Ectodermal cell (in vitro differentiated cells): ENCODE measurements at regions not wholly inside any gene's neighbourhood (a gene's known extent, or its start where the extent isn't known, plus 50 kb on each side); places are given as distances from the start of the nearest gene placed in this dataset.

ENCODE experiments used
- H3K27ac ChIP-seq: 2 replicates; pipeline ENCODE4 v1.7.0; 2013; ENCODE audit warnings: mild to moderate bottlenecking, low read depth, low read length; ENCODE audit not compliant: insufficient read depth, poor library complexity, severe bottlenecking
- H3K27me3 ChIP-seq: 2 replicates; pipeline ENCODE4 v1.7.0; 2013; ENCODE audit warnings: mild to moderate bottlenecking, low read length; ENCODE audit not compliant: insufficient read depth, control insufficient read depth, poor library complexity, severe bottlenecking
- H3K36me3 ChIP-seq: one replicate; pipeline ENCODE4 v1.7.0; 2013; ENCODE audit warnings: low read length; ENCODE audit not compliant: control insufficient read depth, insufficient read depth
- H3K4me1 ChIP-seq: one replicate; pipeline ENCODE4 v1.7.0; 2013; ENCODE audit warnings: low read length; ENCODE audit not compliant: control insufficient read depth, insufficient read depth
- H3K4me3 ChIP-seq: 2 replicates; pipeline ENCODE4 v1.7.0; 2013; ENCODE audit warnings: low read depth, low read length, control low read depth; ENCODE audit not compliant: insufficient read depth
- H3K9me3 ChIP-seq: 2 replicates; pipeline ENCODE4 v1.7.0; 2013; ENCODE audit warnings: mild to moderate bottlenecking, low read length, moderate library complexity; ENCODE audit not compliant: control insufficient read depth
- WGBS, 2 experiments: methylation state at CpG; one replicate each; pipeline ENCODE4 v1.1.7; 2013; ENCODE audit warnings: missing lambda C conversion rate in 2 of 2; 5-methylcytosine and 5-hydroxymethylcytosine counted together

GRCh38 chr6:132969196-132969595, 154.8 kb downstream of the RPS12 start:
- H3K27ac ChIP-seq, result no peak overlapping the region
- no peaks in the 10 kb centered on the region for H3K9me3 ChIP-seq
- H3K4me1 ChIP-seq, result no peaks in the 10 kb centered on the region
- H3K36me3 ChIP-seq, result no peaks in the 10 kb centered on the region
- H3K27me3 ChIP-seq, result no peaks in the 10 kb centered on the region
- H3K4me3 ChIP-seq, result no peak overlapping the region
- WGBS, 2 experiments, result 89 to 90% methylated on average over 1 of the region's 1 CpG

GRCh38 chr6:132971676-132972075, 157.3 kb downstream of the RPS12 start:
- no peaks in the 10 kb centered on the region for H3K36me3 ChIP-seq
- H3K27ac ChIP-seq, result no peak overlapping the region
- no peaks in the 10 kb centered on the region for H3K4me1 ChIP-seq
- no peaks in the 10 kb centered on the region for H3K27me3 ChIP-seq
- H3K9me3 ChIP-seq, result no peaks in the 10 kb centered on the region
- no peak overlapping the region for H3K4me3 ChIP-seq
- WGBS, 2 experiments, result 99% methylated on average over 3 of the region's 3 CpGs

- Histone ChIP-seq H3K4me3 (no peak overlapping the region), H3K4me1 (no peaks in the 10 kb centered on the region), H3K36me3 (no peaks in the 10 kb centered on the region)
These were observed 157.9 kb downstream of the RPS12 start for GRCh38 chr6:132972254-132972653.

GRCh38 chr6:132972971-132973370, 158.6 kb downstream of the RPS12 start:
- Histone ChIP-seq H3K27me3 (no peaks in the 10 kb centered on the region), H3K27ac (no peak overlapping the region), H3K36me3 (no peaks in the 10 kb centered on the region), H3K4me3 (no peak overlapping the region), H3K4me1 (no peaks in the 10 kb centered on the region), H3K9me3 (no peaks in the 10 kb centered on the region)
- WGBS, 2 experiments, result 61% methylated on average over 3 of the region's 3 CpGs; no CpG with 5 or more reads in 1 of the 2 experiments

More at GRCh38 chr6:132972254-132972653, 157.9 kb downstream of the RPS12 start:
- Histone ChIP-seq H3K27me3 (no peaks in the 10 kb centered on the region), H3K27ac (no peak overlapping the region), H3K9me3 (no peaks in the 10 kb centered on the region)

GRCh38 chr6:132973514-132973993, 159.2 kb downstream of the RPS12 start:
- no peak overlapping the region for H3K4me3 ChIP-seq
- H3K27me3 ChIP-seq, result no peaks in the 10 kb centered on the region
- 59 to 66% methylated on average over 2 to 3 of the region's 3 CpGs for WGBS, 2 experiments
- H3K27ac ChIP-seq, result no peak overlapping the region
- H3K36me3 ChIP-seq, result no peaks in the 10 kb centered on the region
- H3K4me1 ChIP-seq, result no peaks in the 10 kb centered on the region
- no peaks in the 10 kb centered on the region for H3K9me3 ChIP-seq

GRCh38 chr6:132974122-132974521, 159.8 kb downstream of the RPS12 start:
- 90% methylated on average over 3 to 4 of the region's 4 CpGs for WGBS, 2 experiments

GRCh38 chr6:132977413-132977812, 163.0 kb downstream of the RPS12 start:
- no peaks in the 10 kb centered on the region for H3K27me3 ChIP-seq
- H3K9me3 ChIP-seq, result no peaks in the 10 kb centered on the region
- no peak overlapping the region for H3K4me3 ChIP-seq
- no peaks in the 10 kb centered on the region for H3K4me1 ChIP-seq
- no peaks in the 10 kb centered on the region for H3K36me3 ChIP-seq
- no peak overlapping the region for H3K27ac ChIP-seq

More at GRCh38 chr6:132974122-132974521, 159.8 kb downstream of the RPS12 start:
- Histone ChIP-seq H3K4me1 (no peaks in the 10 kb centered on the region), H3K9me3 (no peaks in the 10 kb centered on the region), H3K27ac (no peak overlapping the region), H3K4me3 (no peak overlapping the region), H3K27me3 (no peaks in the 10 kb centered on the region), H3K36me3 (no peaks in the 10 kb centered on the region)

- Histone ChIP-seq H3K36me3 (no peaks in the 10 kb centered on the region), H3K27ac (no peak overlapping the region), H3K9me3 (no peaks in the 10 kb centered on the region), H3K4me3 (no peak overlapping the region), H3K4me1 (no peaks in the 10 kb centered on the region), H3K27me3 (no peaks in the 10 kb centered on the region)
These were observed 164.3 kb downstream of the RPS12 start for GRCh38 chr6:132978685-132979084.

GRCh38 chr6:132993738-132994137, 179.4 kb downstream of the RPS12 start:
- H3K4me3 ChIP-seq, result no peak overlapping the region
- H3K27ac ChIP-seq, result no peak overlapping the region
- no peaks in the 10 kb centered on the region for H3K9me3 ChIP-seq
- H3K4me1 ChIP-seq, result no peaks in the 10 kb centered on the region
- WGBS, 2 experiments, result 90 to 95% methylated on average over 2 of the region's 2 CpGs
- no peaks in the 10 kb centered on the region for H3K27me3 ChIP-seq
- H3K36me3 ChIP-seq, result no peaks in the 10 kb centered on the region

GRCh38 chr6:132995009-132995408, 180.6 kb downstream of the RPS12 start:
- Histone ChIP-seq H3K27ac (no peak overlapping the region), H3K36me3 (no peaks in the 10 kb centered on the region), H3K9me3 (no peaks in the 10 kb centered on the region), H3K4me3 (no peak overlapping the region), H3K4me1 (no peaks in the 10 kb centered on the region), H3K27me3 (no peaks in the 10 kb centered on the region)
- WGBS, 2 experiments, result 93 to 97% methylated on average over 5 of the region's 5 CpGs

GRCh38 chr6:132995432-132995831, 181.1 kb downstream of the RPS12 start:
- Histone ChIP-seq H3K27ac (no peak overlapping the region), H3K36me3 (no peaks in the 10 kb centered on the region)
- 96 to 98% methylated on average over 3 of the region's 3 CpGs for WGBS, 2 experiments

More at GRCh38 chr6:132995432-132995831, 181.1 kb downstream of the RPS12 start:
- Histone ChIP-seq H3K27me3 (no peaks in the 10 kb centered on the region), H3K4me3 (no peak overlapping the region), H3K9me3 (no peaks in the 10 kb centered on the region), H3K4me1 (no peaks in the 10 kb centered on the region)
